ENCODE measurements at regions not wholly inside any gene's neighbourhood (a gene's known extent, or its start where the extent isn't known, plus 50 kb on each side); places are given as distances from the start of the nearest gene placed in this dataset.

DNA sequence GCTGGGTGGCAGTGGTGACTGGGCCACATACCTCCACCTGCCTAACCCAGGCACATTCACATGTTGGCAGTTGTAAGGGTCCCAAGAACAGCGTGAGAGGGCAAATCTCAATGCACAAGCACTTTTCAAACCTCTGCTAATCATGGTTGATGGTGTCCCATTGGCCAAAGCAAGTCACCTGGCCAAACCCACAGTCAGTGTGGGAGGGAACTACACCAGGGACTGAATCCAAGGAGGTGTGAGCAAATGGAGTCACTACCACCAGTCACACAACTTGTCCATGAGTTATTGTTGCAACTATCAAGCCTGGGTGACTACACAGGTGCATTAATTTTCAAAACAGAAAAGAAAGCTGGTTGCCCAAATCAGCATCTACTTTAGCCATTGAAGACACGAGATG, 260.1 kb downstream of the BCOR start:
- no peak for TF ChIP-seq RAD21 (conservative IDR thresholded peaks at IDR 0.05)
- TF ChIP-seq POLR2AphosphoS5 (IDR thresholded peaks at IDR 0.05): no peak
- TF ChIP-seq, protein P1, sequence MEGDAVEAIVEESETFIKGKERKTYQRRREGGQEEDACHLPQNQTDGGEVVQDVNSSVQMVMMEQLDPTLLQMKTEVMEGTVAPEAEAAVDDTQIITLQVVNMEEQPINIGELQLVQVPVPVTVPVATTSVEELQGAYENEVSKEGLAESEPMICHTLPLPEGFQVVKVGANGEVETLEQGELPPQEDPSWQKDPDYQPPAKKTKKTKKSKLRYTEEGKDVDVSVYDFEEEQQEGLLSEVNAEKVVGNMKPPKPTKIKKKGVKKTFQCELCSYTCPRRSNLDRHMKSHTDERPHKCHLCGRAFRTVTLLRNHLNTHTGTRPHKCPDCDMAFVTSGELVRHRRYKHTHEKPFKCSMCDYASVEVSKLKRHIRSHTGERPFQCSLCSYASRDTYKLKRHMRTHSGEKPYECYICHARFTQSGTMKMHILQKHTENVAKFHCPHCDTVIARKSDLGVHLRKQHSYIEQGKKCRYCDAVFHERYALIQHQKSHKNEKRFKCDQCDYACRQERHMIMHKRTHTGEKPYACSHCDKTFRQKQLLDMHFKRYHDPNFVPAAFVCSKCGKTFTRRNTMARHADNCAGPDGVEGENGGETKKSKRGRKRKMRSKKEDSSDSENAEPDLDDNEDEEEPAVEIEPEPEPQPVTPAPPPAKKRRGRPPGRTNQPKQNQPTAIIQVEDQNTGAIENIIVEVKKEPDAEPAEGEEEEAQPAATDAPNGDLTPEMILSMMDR (IDR thresholded peaks at IDR 0.05; ENCODE audit: poor library complexity, severe bottlenecking): no peak
- no peak for TF ChIP-seq EP300 (conservative IDR thresholded peaks at IDR 0.05; ENCODE audit: poor library complexity, severe bottlenecking)
- no peak for TF ChIP-seq TAF1 (IDR thresholded peaks at IDR 0.05; ENCODE audit: low read depth)
